ENCODE measurements at regions not wholly inside any gene's neighbourhood (a gene's known extent, or its start where the extent isn't known, plus 50 kb on each side); places are given as distances from the start of the nearest gene placed in this dataset.

- no peak for TF ChIP-seq CTCF (IDR thresholded peaks at IDR 0.05; ENCODE audit: control extremely low read depth, extremely low read depth, low read depth, missing control alignments)
- CTCF ChIA-PET: no interaction called here
- DNase-seq (ENCODE audit: extremely low spot score): no peak
- POLR2A ChIA-PET: no interaction called here
These were observed 247.8 kb downstream of the SH2D1A start for GRCh38 chrX:124594017-124594651.

- POLR2A ChIA-PET: no interaction called here
- no peak for DNase-seq (ENCODE audit: extremely low spot score)
- no peak for TF ChIP-seq CTCF (IDR thresholded peaks at IDR 0.05; ENCODE audit: control extremely low read depth, extremely low read depth, low read depth, missing control alignments)
- CTCF ChIA-PET: no interaction called here
These were observed 259.1 kb downstream of the SH2D1A start for GRCh38 chrX:124605511-124605910.

GRCh38 chrX:124606724-124607123 is 260.4 kb downstream of the SH2D1A start:
- ChIA-PET CTCF (no interaction called here), POLR2A (no interaction called here)
- TF ChIP-seq CTCF (IDR thresholded peaks at IDR 0.05; ENCODE audit: control extremely low read depth, extremely low read depth, low read depth, missing control alignments): no peak
- no peak for DNase-seq (ENCODE audit: extremely low spot score)

GRCh38 chrX:124619710-124620109 is 273.3 kb downstream of the SH2D1A start:
- ChIA-PET POLR2A (no interaction called here), CTCF (no interaction called here)
- no peak for TF ChIP-seq CTCF (IDR thresholded peaks at IDR 0.05; ENCODE audit: control extremely low read depth, extremely low read depth, low read depth, missing control alignments)
- DNase-seq (ENCODE audit: extremely low spot score): no peak

- ChIA-PET POLR2A (no interaction called here), CTCF (no interaction called here)
- TF ChIP-seq CTCF (IDR thresholded peaks at IDR 0.05; ENCODE audit: control extremely low read depth, extremely low read depth, low read depth, missing control alignments): no peak
- DNase-seq (ENCODE audit: extremely low spot score): no peak
These were observed 288.0 kb downstream of the SH2D1A start for GRCh38 chrX:124634363-124634762.

GRCh38 chrX:124641737-124642491 is 295.6 kb downstream of the SH2D1A start:
- POLR2A ChIA-PET: no interaction called here
- CTCF ChIA-PET: no interaction called here
- no peak for TF ChIP-seq CTCF (IDR thresholded peaks at IDR 0.05; ENCODE audit: control extremely low read depth, extremely low read depth, low read depth, missing control alignments)
- no peak for DNase-seq (ENCODE audit: extremely low spot score)

Measured in GM10248 (cell line).